ENCODE measurements at regions not wholly inside any gene's neighbourhood (a gene's known extent, or its start where the extent isn't known, plus 50 kb on each side); places are given as distances from the start of the nearest gene placed in this dataset.

GRCh38 chr21:16606271-16606670, 876.5 kb downstream of the USP25 start:
- Mint-ChIP-seq H3K27me3 (no peaks in the 10 kb centered on the region), H3K4me3 (no peak overlapping the region), H3K36me3 (ENCODE audit: low read depth) (no peaks in the 10 kb centered on the region), H3K4me1 (no peaks in the 10 kb centered on the region), H3K27ac (no peak overlapping the region)
- no peaks in the 10 kb centered on the region for H3K9me3 ChIP-seq (ENCODE audit: control insufficient read depth, low read length, poor library complexity, severe bottlenecking)
- no peak for ATAC-seq
- DNase-seq: no peak

GRCh38 chr21:16608209-16608830, 878.5 kb downstream of the USP25 start:
- ATAC-seq: no peak
- Mint-ChIP-seq H3K36me3 (ENCODE audit: low read depth) (no peaks in the 10 kb centered on the region), H3K4me3 (no peak overlapping the region), H3K27me3 (no peaks in the 10 kb centered on the region), H3K4me1 (no peaks in the 10 kb centered on the region), H3K27ac (no peak overlapping the region)
- DNase-seq: no peak
- H3K9me3 ChIP-seq (ENCODE audit: control insufficient read depth, low read length, poor library complexity, severe bottlenecking): no peaks in the 10 kb centered on the region

DNA sequence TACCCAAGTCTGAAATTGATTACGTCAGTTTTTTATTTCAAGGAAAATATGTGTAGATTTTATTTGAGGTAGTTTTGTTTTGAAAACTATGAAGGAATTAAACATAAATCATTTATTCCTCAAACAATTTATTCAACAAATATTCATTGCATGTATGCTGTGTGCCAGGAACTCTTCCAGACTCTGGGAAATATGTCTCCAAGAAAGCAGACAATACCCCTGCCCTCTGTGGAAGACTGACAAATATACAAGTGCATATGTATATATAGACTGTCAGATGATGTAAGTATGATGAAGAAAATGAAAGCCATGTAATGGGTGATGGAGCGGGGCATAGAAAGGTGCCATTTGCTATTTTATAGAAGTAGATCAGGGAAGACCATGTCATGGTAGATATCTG, 889.5 kb downstream of the USP25 start:
- no peaks in the 10 kb centered on the region for H3K36me3 Mint-ChIP-seq (ENCODE audit: low read depth)
- H3K4me1 Mint-ChIP-seq: no peaks in the 10 kb centered on the region

GRCh38 chr21:16620786-16621320, 891.1 kb downstream of the USP25 start:
- Mint-ChIP-seq H3K4me1 (no peaks in the 10 kb centered on the region), H3K36me3 (ENCODE audit: low read depth) (no peaks in the 10 kb centered on the region), H3K27ac (no peak overlapping the region), H3K4me3 (no peak overlapping the region), H3K27me3 (no peaks in the 10 kb centered on the region)
- DNase-seq: no peak
- ATAC-seq: no peak
- H3K9me3 ChIP-seq (ENCODE audit: control insufficient read depth, low read length, poor library complexity, severe bottlenecking): no peaks in the 10 kb centered on the region

More for the DNA sequence above, 889.5 kb downstream of the USP25 start:
- H3K27me3 Mint-ChIP-seq: no peaks in the 10 kb centered on the region
- DNase-seq (no peak), ATAC-seq (no peak)
- no peak overlapping the region for H3K27ac Mint-ChIP-seq
- no peak overlapping the region for H3K4me3 Mint-ChIP-seq
- H3K9me3 ChIP-seq (ENCODE audit: control insufficient read depth, low read length, poor library complexity, severe bottlenecking): no peaks in the 10 kb centered on the region

GRCh38 chr21:16624479-16625118, 888.2 kb upstream of the CXADR start:
- no peaks in the 10 kb centered on the region for H3K4me1 Mint-ChIP-seq
- no peaks in the 10 kb centered on the region for H3K27me3 Mint-ChIP-seq
- DNase-seq (no peak), ATAC-seq (no peak)
- no peaks in the 10 kb centered on the region for H3K9me3 ChIP-seq (ENCODE audit: control insufficient read depth, low read length, poor library complexity, severe bottlenecking)
- H3K4me3 Mint-ChIP-seq: no peak overlapping the region
- H3K27ac Mint-ChIP-seq: no peak overlapping the region
- H3K36me3 Mint-ChIP-seq (ENCODE audit: low read depth): no peaks in the 10 kb centered on the region

- DNase-seq: no peak
- ATAC-seq: no peak
- no peaks in the 10 kb centered on the region for H3K9me3 ChIP-seq (ENCODE audit: control insufficient read depth, low read length, poor library complexity, severe bottlenecking)
- Mint-ChIP-seq H3K27ac (no peak overlapping the region), H3K4me1 (no peaks in the 10 kb centered on the region), H3K27me3 (no peaks in the 10 kb centered on the region), H3K36me3 (ENCODE audit: low read depth) (no peaks in the 10 kb centered on the region), H3K4me3 (no peak overlapping the region)
These were observed 887.4 kb upstream of the CXADR start for GRCh38 chr21:16625491-16625890.

DNA sequence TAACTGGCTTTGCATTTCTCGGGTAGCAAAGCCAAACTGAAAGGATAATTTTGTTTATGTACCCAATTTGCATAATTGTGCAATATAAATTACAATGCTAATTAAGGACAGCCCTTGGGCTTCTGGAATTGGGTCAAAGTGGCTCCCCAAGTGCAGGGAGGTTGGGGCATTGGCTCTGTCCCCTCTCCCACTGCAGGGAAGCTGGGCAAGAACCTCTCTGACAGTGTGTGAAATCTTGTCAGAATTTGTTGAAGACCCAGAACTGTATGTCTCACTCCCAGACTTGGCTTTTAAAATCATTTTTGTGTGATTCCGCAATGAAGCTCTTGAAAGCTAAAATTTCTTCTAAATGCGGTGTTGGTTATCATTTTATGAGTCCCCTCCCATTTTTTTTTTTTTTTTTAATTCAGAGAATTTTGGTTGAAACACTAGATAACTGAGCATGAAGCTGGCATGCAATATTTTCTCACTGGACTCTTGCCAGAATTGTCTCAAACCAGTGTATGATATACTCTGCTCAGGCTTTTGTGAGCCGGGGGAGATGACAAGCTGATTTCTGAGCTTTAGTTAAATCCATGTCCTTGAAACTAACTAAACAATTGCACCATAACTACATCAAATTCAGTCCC, 878.9 kb upstream of the CXADR start:
- Mint-ChIP-seq H3K4me1 (no peaks in the 10 kb centered on the region), H3K36me3 (ENCODE audit: low read depth) (no peaks in the 10 kb centered on the region), H3K27ac (no peak overlapping the region), H3K27me3 (no peaks in the 10 kb centered on the region), H3K4me3 (no peak overlapping the region)
- ATAC-seq (no peak), DNase-seq (no peak)
- no peaks in the 10 kb centered on the region for H3K9me3 ChIP-seq (ENCODE audit: control insufficient read depth, low read length, poor library complexity, severe bottlenecking)

- ATAC-seq (no peak), DNase-seq (no peak)
- no peak overlapping the region for H3K4me3 Mint-ChIP-seq
- no peaks in the 10 kb centered on the region for H3K4me1 Mint-ChIP-seq
- H3K27me3 Mint-ChIP-seq: no peaks in the 10 kb centered on the region
- no peaks in the 10 kb centered on the region for H3K36me3 Mint-ChIP-seq (ENCODE audit: low read depth)
- H3K27ac Mint-ChIP-seq: no peak overlapping the region
- no peaks in the 10 kb centered on the region for H3K9me3 ChIP-seq (ENCODE audit: control insufficient read depth, low read length, poor library complexity, severe bottlenecking)
These were observed 878.3 kb upstream of the CXADR start for GRCh38 chr21:16634515-16634914.

DNA sequence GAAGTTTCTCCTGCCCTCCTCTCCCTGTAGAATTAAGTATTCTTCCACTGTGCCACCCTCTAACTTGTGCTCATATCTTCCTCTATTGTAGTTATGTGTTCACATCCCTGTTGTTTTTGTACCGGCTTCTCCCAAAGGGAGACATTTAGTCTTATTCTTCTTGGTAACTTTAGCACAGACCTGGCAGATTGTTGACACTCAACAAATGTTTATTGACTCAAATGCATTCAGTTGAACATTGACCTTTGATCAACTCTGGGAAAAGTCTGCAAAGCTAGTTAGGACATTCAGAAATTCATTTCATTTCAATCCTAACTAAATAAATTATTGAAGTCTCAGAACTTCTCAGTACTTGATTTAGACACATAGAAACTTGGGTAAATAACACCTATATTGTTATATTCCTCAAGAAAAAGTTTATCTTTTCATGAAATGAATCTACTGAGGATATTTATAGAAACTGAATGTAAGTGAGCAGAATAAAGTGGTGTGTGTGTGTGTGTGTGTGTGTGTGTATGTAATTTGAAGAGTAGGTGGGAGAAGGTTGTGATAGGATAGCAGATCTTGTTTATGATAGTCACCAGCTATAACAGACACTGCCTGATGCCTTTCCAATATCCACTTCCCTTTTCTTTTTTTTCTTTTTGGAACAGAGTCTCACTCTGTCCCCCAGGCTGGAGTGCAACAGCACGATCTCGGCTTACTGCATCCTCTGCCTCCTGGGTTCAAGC, 872.4 kb upstream of the CXADR start:
- no peaks in the 10 kb centered on the region for H3K9me3 ChIP-seq (ENCODE audit: control insufficient read depth, low read length, poor library complexity, severe bottlenecking)
- Mint-ChIP-seq H3K27ac (no peak overlapping the region), H3K4me1 (no peaks in the 10 kb centered on the region), H3K4me3 (no peak overlapping the region), H3K27me3 (no peaks in the 10 kb centered on the region), H3K36me3 (ENCODE audit: low read depth) (no peaks in the 10 kb centered on the region)
- ATAC-seq: no peak
- DNase-seq: no peak

GRCh38 chr21:16642353-16642752, 870.5 kb upstream of the CXADR start:
- no peaks in the 10 kb centered on the region for H3K9me3 ChIP-seq (ENCODE audit: control insufficient read depth, low read length, poor library complexity, severe bottlenecking)
- no peaks in the 10 kb centered on the region for H3K27me3 Mint-ChIP-seq
- ATAC-seq (no peak), DNase-seq (no peak)
- H3K4me3 Mint-ChIP-seq: no peak overlapping the region
- H3K4me1 Mint-ChIP-seq: no peaks in the 10 kb centered on the region
- no peak overlapping the region for H3K27ac Mint-ChIP-seq
- no peaks in the 10 kb centered on the region for H3K36me3 Mint-ChIP-seq (ENCODE audit: low read depth)

DNA sequence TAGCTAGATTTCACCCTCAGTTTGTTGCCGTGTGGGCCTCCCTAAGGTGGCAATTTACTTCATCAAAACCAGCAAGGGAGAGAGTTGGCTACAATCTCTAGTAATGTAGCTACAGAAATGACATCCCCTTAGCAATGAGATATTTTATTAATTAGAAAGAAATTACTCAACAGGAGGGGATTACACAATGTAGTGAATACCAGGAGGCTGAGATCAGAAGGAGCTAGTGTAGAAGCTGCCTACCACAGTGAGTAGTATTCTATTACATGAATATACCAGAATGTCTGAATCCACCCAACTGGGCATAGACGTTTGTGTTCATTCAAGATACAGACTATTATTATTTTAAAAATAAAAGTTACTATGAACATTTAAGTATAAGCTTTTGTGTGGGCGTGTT, 868.2 kb upstream of the CXADR start:
- Mint-ChIP-seq H3K27ac (no peak overlapping the region), H3K4me1 (no peaks in the 10 kb centered on the region), H3K4me3 (no peak overlapping the region), H3K36me3 (ENCODE audit: low read depth) (no peaks in the 10 kb centered on the region), H3K27me3 (no peaks in the 10 kb centered on the region)
- ATAC-seq (no peak), DNase-seq (no peak)
- no peaks in the 10 kb centered on the region for H3K9me3 ChIP-seq (ENCODE audit: control insufficient read depth, low read length, poor library complexity, severe bottlenecking)

DNA sequence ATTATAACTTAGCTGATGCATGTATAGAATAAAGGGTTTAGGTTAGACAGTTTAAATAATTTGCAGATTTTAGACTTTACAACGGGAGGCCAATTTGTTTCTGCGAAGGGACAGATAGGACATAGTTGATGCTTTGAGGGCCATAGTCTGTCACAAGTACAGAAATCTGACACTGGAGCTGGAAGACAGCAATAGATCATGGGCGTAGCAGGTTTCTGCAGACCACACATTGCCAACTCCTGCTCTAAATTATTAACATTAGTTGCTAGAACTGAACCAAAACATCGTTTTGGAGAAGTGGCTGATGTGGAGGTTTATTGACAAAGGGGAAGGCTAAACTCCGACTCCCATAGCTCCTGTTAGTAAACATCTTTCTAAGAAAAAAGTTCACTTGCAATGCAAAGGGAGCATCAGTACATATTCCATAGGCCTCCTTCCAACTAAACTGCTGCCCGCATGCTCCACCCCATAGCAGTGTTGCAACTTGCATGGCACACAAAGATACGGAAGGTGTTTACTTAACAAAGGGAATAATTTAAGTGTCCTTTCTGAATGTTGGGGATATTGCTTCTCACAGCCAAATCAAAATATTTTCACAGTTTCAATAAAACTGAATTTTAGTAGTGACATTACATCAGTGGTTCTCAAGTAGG, 862.0 kb upstream of the CXADR start:
- no peaks in the 10 kb centered on the region for H3K9me3 ChIP-seq (ENCODE audit: control insufficient read depth, low read length, poor library complexity, severe bottlenecking)
- DNase-seq (no peak), ATAC-seq (no peak)
- Mint-ChIP-seq H3K4me3 (no peak overlapping the region), H3K27me3 (no peaks in the 10 kb centered on the region), H3K27ac (no peak overlapping the region), H3K36me3 (ENCODE audit: low read depth) (no peaks in the 10 kb centered on the region), H3K4me1 (no peaks in the 10 kb centered on the region)

GRCh38 chr21:16651956-16652355, 860.9 kb upstream of the CXADR start:
- no peak for ATAC-seq
- Mint-ChIP-seq H3K4me1 (no peaks in the 10 kb centered on the region), H3K4me3 (no peak overlapping the region)

More at GRCh38 chr21:16651956-16652355, 860.9 kb upstream of the CXADR start:
- H3K27me3 Mint-ChIP-seq: no peaks in the 10 kb centered on the region
- H3K9me3 ChIP-seq (ENCODE audit: control insufficient read depth, low read length, poor library complexity, severe bottlenecking): no peaks in the 10 kb centered on the region
- no peak for DNase-seq
- no peaks in the 10 kb centered on the region for H3K36me3 Mint-ChIP-seq (ENCODE audit: low read depth)
- H3K27ac Mint-ChIP-seq: no peak overlapping the region

Data from T-helper 17 cell (primary cell).